Gastroesophageal sphincter (tissue), 3 donors: ENCODE measurements at regions not wholly inside any gene's neighbourhood (a gene's known extent, or its start where the extent isn't known, plus 50 kb on each side); places are given as distances from the start of the nearest gene placed in this dataset.

ENCODE experiments used
- EP300 ChIP-seq: sonication (generic); formaldehyde crosslinking; IDR thresholded peaks from one replicate; pipeline ENCODE4 v1.6.1; 2017; ENCODE audit warnings: antibody characterized with exemption, mild to moderate bottlenecking
- TF ChIP-seq, protein P1 (sequence below), 4 experiments: fragments of 200-600 bp in 2 of 4; fragments of 450-650 bp in 2 of 4; sonication (generic) in 1 of 4; IDR thresholded peaks; one replicate each; pipeline ENCODE4 v1.5.1; 2017 to 2019; ENCODE audit warnings: antibody characterized with exemption in 4 of 4, mild to moderate bottlenecking in 2 of 4, moderate library complexity in 2 of 4

DNA sequence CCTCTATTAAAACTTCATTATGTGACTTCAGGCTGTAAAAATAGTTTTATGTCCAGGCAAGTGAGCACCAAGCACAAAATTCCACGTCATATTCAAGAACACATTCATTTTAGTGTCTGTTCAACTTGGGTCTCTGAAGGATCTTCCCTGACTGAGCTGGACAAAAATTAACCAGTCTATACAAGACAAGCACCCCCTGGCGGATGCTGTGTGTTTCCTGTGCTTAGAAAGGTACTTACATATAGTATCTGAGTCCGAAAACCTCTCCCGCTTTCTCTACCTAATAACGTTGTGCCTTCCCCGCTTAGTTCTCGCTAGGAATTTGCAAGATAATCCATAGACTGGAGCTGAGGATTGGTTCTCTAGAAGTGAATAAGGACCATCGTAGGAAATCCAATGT lies 2214.5 kb upstream of the TENM3 start:
- TF ChIP-seq, protein P1, sequence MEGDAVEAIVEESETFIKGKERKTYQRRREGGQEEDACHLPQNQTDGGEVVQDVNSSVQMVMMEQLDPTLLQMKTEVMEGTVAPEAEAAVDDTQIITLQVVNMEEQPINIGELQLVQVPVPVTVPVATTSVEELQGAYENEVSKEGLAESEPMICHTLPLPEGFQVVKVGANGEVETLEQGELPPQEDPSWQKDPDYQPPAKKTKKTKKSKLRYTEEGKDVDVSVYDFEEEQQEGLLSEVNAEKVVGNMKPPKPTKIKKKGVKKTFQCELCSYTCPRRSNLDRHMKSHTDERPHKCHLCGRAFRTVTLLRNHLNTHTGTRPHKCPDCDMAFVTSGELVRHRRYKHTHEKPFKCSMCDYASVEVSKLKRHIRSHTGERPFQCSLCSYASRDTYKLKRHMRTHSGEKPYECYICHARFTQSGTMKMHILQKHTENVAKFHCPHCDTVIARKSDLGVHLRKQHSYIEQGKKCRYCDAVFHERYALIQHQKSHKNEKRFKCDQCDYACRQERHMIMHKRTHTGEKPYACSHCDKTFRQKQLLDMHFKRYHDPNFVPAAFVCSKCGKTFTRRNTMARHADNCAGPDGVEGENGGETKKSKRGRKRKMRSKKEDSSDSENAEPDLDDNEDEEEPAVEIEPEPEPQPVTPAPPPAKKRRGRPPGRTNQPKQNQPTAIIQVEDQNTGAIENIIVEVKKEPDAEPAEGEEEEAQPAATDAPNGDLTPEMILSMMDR (IDR thresholded peaks at IDR 0.05): no peak
- TF ChIP-seq EP300: no peak
